ENCODE measurements at regions not wholly inside any gene's neighbourhood (a gene's known extent, or its start where the extent isn't known, plus 50 kb on each side); places are given as distances from the start of the nearest gene placed in this dataset.
"Not testable (repeated sequence)": the region's sequence is repeated elsewhere in the genome, so short reads cannot be mapped to it uniquely, and the experiment has no call there.

DNA sequence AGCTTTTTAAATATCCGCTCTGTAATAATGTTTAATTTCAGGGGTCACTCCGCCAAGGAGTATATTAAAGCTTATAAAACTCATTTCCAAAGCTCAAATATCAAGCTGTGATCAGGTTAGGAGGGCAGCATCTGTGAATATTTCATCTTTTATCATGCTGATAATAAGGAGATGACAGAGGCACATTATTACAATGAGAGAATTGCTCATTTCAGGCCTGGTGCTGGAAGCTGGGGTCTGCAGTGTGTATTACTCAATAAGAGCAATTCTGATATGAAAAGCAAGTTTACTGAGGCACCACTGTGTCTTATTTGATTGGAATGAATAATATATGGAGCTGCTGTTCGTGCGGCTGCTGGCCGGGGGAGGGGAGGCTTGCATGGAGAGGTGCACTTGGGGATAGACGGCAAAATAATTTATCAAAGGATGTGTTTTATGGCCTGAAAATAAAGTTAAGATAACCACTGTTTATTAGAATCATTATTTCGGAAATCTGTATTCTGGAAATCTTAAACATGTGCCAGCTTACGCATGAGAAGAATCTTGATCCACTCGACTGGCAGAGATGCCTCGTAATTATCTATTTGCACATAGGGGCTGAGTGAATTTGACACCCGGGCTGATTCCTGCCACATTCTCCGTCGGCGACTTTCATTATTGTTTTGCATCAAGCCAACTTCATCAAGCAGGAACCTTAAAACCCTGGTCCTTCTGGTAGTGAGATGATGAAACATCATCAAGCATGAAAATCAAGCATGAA is 173.2 kb downstream of the RRAGC start:
- DNase-seq (no peak), ATAC-seq (ENCODE audit: poor library complexity) (no peak)
- intact Hi-C loops (cut with DNase I): no loop called here

DNA sequence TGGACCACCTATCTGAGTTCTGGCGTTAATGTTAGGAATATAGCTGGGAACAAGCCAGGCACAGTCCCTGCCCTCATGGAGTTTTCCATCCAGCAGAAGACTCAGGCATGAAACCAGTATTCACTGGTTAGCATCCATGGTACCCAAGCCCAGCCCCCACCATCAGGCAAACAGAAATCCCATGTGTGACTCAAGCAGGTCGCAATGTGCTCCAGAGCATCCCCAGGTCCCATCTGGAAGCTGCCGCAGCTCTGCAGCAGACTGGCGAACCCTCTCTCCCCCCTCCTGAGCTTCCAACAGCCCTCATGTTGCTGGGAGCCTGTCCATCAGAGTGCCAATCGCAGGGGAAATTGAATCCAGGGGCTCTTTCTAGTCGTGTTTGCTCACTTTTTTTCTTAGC is 174.2 kb downstream of the RRAGC start:
- intact Hi-C loops (cut with DNase I): no loop called here
- ATAC-seq (ENCODE audit: poor library complexity) (no peak), DNase-seq (no peak)

DNA sequence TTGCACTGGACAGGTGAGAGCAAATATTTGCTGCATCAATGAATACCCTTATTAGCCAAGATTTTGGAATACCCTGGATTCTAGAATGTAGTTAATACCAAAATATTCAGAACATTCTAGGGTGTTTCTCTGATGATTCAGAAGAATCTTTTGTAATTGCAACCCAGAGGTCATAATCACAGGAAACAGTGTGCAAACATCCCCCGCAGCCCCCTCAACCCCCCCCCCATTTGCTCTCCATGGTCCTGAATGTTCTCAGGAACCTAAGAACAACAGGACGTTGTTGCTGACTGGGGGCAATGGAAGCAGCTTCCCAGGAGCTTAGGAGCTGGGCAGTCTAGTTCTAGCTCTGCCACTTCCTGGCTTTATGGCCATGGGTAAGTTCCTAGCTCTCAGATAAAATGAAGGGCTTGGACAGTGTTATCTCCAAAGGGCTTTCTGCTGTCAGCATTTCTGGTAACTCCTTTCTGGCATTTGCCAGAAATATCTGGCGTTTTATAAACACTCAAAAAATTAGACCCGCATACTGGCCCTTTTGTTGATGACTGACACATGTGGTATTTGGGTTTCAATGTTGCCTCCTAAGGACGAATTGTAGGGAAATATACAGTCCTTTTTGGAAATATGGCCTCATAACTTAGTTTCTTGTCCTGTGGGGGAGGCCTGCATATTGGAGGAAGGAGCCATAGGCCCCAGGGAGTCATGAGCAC is 178.6 kb downstream of the RRAGC start:
- ATAC-seq (ENCODE audit: poor library complexity) (no peak), DNase-seq (no peak)
- intact Hi-C loops (cut with DNase I): no loop called here

- no peak for DNase-seq
- intact Hi-C loops (cut with DNase I): loop anchor here (10.0 kb wide), 1 partner anchor 223 kb away; no protein-coding TSS in a partner anchor
- no peak for ATAC-seq (ENCODE audit: poor library complexity)
Observed at GRCh38 chr1:38677756-38678155, 181.8 kb downstream of the RRAGC start.

GRCh38 chr1:38677311-38677710 is 182.3 kb downstream of the RRAGC start:
- intact Hi-C loops (cut with DNase I): loop anchor here (10.0 kb wide), 1 partner anchor 223 kb away; no protein-coding TSS in a partner anchor
- DNase-seq (no peak), ATAC-seq (ENCODE audit: poor library complexity) (no peak)

DNA sequence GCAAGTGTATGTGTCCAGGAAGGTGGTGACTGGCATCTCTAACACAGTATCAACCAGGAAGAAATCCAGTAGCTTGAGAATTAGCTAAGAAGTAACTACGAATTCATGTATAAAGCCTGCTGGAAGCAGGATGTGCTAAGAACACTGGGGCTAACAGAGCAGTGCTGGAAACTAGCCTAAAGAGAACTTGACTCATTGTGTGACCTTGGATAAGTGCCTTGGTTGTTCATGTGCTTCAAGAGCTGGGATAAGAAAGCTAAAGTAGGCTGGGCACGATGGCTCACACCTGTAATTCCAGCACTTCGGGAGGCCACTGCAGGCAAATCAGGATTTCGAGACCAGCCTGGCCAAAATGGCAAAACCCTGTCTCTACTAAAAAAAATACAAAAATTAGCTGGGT is 186.9 kb downstream of the RRAGC start:
- DNase-seq (no peak), ATAC-seq (ENCODE audit: poor library complexity) (no peak)
- intact Hi-C loops (cut with DNase I): loop anchor here (10.0 kb wide), 1 partner anchor 218 kb away; no protein-coding TSS in a partner anchor

- no peak for DNase-seq
- ATAC-seq (ENCODE audit: poor library complexity): no peak
- intact Hi-C loops (cut with DNase I): loop anchor here (10.0 kb wide), 1 partner anchor 216 kb away; no protein-coding TSS in a partner anchor
Observed at GRCh38 chr1:38671221-38671620, 188.4 kb downstream of the RRAGC start.

- ATAC-seq (ENCODE audit: poor library complexity): no peak
- DNase-seq: no peak
- intact Hi-C loops (cut with DNase I): loop anchor here (10.0 kb wide), 1 partner anchor 216 kb away; no protein-coding TSS in a partner anchor
Observed at GRCh38 chr1:38670544-38671122, 188.9 kb downstream of the RRAGC start.

GRCh38 chr1:38667626-38668025 is 191.9 kb downstream of the RRAGC start:
- ATAC-seq (ENCODE audit: poor library complexity) (no peak), DNase-seq (no peak)
- intact Hi-C loops (cut with DNase I): no loop called here

DNA sequence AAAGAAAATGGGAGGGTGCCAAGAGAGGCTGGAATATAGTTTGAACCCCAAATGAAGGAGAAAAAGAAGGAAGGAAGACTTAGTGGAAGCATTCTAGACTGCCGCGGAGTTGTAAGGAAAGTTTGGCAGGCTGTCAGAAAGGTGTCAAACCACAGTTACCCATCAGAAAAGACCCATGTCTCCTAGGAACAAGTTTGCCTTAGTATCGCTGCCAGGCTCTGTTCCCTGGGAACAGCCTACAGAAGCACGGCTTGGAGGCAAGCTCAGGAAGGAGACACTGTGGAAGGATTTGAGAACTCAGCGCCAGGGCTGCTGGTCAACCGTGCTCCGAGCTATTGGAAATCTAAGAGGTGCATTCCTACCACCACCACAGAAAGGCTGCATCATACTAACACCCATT is 197.4 kb downstream of the RRAGC start:
- intact Hi-C loops (cut with DNase I): no loop called here
- DNase-seq: no peak
- no peak for ATAC-seq (ENCODE audit: poor library complexity)

- ATAC-seq (ENCODE audit: poor library complexity) (no peak), DNase-seq (no peak)
- intact Hi-C loops (cut with DNase I): no loop called here
Observed at GRCh38 chr1:38658883-38659282, 200.7 kb downstream of the RRAGC start.

- ATAC-seq (ENCODE audit: poor library complexity) (no peak), DNase-seq (no peak)
- intact Hi-C loops (cut with DNase I): no loop called here
Observed at GRCh38 chr1:38657873-38658272, 201.7 kb downstream of the RRAGC start.

DNA sequence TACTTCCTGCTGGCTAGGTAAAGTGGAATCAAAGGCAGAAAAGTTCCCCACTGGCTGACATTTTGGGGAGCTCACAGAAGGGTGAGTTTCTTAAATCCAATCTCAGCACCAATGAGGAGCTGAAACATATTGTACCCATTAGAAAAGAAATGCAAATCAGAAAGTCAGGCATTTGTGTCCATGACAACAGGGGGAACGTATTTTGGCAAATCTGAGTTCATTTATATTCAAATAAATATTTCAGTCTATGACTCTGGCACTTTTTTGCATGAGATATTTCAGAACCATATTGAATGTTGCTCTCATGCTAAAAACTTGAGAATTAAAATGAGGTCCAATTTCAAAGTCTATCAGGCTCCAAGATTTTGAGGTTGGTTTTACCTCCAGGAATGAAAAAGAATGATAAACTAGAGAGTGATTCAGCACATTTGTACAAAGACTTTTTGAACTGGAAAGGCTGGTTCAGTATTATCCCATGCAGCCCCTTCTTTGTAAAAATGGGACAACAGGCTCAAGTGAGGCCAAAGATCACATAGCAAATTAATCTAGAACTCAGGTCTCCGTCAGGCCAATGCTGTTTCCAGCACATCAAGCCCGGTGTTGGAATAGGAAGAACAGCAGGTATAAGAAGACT is 202.2 kb downstream of the RRAGC start:
- DNase-seq (no peak), ATAC-seq (ENCODE audit: poor library complexity) (no peak)
- intact Hi-C loops (cut with DNase I): no loop called here

- ATAC-seq (ENCODE audit: poor library complexity) (no peak), DNase-seq (no peak)
- intact Hi-C loops (cut with DNase I): no loop called here
Observed at GRCh38 chr1:38656726-38657125, 202.8 kb downstream of the RRAGC start.

GRCh38 chr1:38652217-38652616 is 207.4 kb downstream of the RRAGC start:
- no peak for ATAC-seq (ENCODE audit: poor library complexity)
- intact Hi-C loops (cut with DNase I): no loop called here
- DNase-seq: no peak

GRCh38 chr1:38651669-38652068 is 207.9 kb downstream of the RRAGC start:
- intact Hi-C loops (cut with DNase I): no loop called here
- no peak for DNase-seq
- ATAC-seq (ENCODE audit: poor library complexity): no peak

GRCh38 chr1:38648417-38648816 is 211.2 kb downstream of the RRAGC start:
- no peak for DNase-seq
- no peak for ATAC-seq (ENCODE audit: poor library complexity)
- intact Hi-C loops (cut with DNase I): no loop called here

DNA sequence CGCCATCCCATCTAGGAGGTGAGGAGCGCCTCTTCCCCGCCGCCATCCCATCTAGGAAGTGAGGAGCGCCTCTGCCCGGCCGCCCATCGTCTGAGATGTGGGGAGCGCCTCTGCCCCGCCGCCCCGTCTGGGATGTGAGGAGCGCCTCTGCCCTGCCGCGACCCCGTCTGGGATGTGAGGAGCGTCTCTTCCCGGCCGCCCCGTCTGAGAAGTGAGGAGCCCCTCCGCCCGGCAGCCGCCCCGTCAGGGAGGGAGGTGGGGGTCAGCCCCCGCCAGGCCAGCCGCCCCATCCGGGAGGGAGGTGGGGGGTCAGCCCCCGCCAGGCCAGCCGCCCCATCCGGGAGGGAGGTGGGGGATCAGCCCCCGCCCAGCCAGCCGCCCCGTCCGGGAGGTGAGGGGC is 212.2 kb downstream of the RRAGC start:
- intact Hi-C loops (cut with DNase I); ATAC-seq (ENCODE audit: poor library complexity); DNase-seq: not testable (repeated sequence)

- ATAC-seq (ENCODE audit: poor library complexity) (no peak), DNase-seq (no peak)
- intact Hi-C loops (cut with DNase I): no loop called here
Observed at GRCh38 chr1:38644092-38644491, 215.5 kb downstream of the RRAGC start.
